Activated effector memory CD4-positive, alpha-beta T cell treated with Interleukin-2 at 50 U/mL for 16 hours (primary cell): ENCODE measurements at regions not wholly inside any gene's neighbourhood (a gene's known extent, or its start where the extent isn't known, plus 50 kb on each side); places are given as distances from the start of the nearest gene placed in this dataset.
"Not testable (repeated sequence)": the region's sequence is repeated elsewhere in the genome, so short reads cannot be mapped to it uniquely, and the experiment has no call there.

Source experiments
- DNase-seq: peaks from one replicate; pipeline ENCODE4 v3.0.0-alpha.2; 2020

GRCh38 chr22:22296047-22296446, 51.5 kb downstream of the VPREB1 start:
- not testable (repeated sequence) for DNase-seq

DNA sequence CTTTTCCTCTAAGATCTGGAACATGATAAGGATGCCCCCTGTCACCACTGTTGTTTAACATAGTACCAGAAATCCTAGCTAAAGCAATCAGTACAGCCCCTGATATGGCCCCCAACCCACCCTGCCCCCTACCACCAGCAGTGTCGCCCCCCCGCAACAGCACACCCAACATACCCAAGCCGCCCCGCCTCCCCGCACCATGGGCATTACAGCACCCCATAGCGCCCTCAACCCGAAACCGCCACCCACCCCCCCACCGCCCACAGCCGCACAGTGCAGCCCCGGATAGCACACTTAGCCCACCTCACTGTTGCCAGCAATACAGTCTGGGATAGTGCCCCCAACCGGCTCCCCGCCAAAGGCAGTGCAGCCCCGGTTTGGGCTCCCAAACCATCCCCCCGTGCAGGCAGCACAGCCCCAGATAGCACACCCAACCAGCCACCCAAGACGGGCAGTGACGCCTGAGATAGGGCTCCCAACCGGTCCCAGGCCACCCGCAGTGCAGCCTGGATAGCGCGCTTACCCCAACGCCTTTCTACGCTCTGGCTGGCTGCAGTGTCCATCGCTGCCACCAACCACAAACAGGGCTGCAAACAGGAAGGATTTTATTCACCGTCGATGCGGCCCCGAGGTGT, 52.7 kb downstream of the VPREB1 start:
- not testable (repeated sequence) for DNase-seq

- DNase-seq: peak; percentile 79
Observed at GRCh38 chr22:22297794-22298653, 53.4 kb downstream of the VPREB1 start.

- not testable (repeated sequence) for DNase-seq
Observed at GRCh38 chr22:22298654-22299009, 54.0 kb downstream of the VPREB1 start.

DNA sequence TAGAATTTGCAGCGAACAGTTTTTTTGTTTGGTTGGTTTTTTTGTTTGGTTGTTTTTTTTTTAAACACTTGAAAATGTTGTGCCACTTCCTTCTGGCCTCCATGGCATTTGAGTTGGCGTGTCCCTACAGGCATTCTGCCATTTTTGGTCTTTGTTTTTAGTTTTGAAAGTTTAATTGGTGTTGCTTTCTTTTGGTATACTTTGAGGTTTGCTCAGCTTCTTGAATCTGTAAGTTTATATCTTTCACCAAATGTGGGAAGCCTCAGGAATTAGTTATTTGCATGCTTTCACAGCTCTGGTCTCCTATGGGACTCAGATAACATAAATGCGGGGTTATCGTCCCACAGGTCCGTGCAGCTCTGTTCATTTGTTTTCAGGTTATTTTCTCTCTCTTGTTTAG, 55.9 kb downstream of the VPREB1 start:
- not testable (repeated sequence) for DNase-seq

GRCh38 chr22:22300946-22301345, 56.4 kb downstream of the VPREB1 start:
- not testable (repeated sequence) for DNase-seq

- DNase-seq: no peak
Observed at GRCh38 chr22:22316589-22316988, 72.0 kb downstream of the VPREB1 start.

DNA sequence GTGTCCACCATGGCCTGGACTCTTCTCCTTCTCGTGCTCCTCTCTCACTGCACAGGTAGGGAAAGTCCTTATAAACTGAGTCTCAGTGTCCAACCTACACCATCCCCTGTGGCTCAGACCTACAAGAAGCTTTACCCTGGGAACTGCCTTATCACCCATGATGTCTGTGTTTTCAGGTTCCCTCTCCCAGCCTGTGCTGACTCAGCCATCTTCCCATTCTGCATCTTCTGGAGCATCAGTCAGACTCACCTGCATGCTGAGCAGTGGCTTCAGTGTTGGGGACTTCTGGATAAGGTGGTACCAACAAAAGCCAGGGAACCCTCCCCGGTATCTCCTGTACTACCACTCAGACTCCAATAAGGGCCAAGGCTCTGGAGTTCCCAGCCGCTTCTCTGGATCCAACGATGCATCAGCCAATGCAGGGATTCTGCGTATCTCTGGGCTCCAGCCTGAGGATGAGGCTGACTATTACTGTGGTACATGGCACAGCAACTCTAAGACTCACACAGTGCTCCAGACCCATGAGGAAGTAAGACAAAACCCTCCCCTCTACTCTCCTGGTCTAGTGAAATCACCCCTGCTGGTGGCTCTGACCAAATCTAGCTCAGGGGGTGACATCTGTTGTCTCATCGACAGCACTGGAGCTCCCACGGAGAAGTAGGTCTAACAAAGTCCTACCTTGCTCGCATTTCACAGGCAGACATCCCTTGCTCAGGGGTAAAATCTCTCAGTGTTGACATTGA, 74.3 kb downstream of the VPREB1 start:
- DNase-seq: no peak

DNA sequence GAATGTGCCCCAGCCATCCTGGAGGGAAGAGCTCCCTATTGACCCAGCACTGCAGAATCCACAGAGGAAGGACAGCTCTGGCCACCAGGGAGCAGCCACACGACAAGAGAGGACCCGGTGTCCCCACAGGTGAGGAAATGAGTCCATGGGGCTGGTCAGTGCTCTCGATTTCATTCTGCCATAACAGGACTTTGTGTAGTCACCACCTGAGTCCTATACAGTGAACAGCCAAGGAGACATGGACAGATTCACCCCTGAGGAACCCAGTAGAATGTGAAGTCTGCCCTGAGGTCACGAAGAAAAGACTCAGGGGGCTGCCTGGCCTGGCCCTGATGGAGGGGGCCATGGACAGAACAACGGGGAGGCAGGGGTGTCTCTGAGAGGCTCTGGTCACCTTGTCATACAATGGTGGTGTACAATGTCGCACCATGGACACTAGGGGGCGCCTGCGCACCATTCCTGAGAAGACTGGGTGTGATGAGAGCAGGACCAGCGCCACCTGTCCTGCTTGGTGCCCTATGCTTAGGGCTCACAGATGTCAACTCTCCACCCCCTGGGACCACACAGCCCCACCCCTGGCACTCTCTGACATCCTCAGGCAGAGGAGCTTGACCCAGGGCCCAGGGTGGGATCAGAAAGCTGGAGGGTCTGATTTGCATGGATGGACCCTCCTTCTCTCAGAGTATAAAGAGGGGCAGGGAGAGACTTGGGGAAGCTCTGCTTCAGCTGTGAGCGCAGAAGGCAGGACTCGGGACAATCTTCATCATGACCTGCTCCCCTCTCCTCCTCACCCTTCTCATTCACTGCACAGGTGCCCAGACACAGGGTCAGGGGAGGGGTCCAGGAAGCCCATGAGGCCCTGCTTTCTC, 77.4 kb downstream of the VPREB1 start:
- peak; percentile 42 for DNase-seq

DNA sequence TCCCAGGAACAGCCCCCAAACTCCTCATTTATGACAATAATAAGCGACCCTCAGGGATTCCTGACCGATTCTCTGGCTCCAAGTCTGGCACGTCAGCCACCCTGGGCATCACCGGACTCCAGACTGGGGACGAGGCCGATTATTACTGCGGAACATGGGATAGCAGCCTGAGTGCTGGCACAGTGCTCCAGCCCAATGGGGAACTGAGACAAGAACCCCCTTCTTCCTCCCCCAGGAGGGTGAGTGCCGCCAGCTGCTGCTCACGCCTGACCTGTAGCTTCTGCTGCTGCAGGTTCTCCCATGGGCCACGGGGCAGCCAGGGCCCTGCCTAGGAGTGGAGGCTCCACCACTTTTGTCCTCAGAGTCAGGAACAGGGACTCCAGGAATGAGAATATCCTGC, 78.2 kb downstream of the VPREB1 start:
- no peak for DNase-seq

GRCh38 chr22:22327723-22328122, 83.1 kb downstream of the VPREB1 start:
- DNase-seq: no peak

GRCh38 chr22:22329792-22330191, 85.2 kb downstream of the VPREB1 start:
- no peak for DNase-seq

DNA sequence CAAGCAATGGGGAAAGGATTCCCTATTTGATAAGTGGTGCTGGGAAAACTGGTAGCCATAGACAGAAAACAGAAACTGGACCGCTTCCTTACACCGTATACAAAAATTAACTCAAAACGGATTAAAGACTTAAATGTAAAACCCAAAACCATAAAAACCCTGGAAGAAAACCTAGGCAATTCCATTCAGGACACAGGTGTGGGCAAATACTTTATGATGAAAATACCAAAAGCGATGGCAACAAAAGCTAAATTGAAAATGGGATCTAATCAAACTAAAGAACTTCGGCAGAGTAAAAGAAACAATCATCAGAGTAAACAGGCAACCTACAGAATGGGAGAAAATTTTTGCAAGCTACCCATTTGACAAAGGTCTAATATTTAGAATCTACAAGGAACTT, 91.1 kb downstream of the VPREB1 start:
- not testable (repeated sequence) for DNase-seq

DNA sequence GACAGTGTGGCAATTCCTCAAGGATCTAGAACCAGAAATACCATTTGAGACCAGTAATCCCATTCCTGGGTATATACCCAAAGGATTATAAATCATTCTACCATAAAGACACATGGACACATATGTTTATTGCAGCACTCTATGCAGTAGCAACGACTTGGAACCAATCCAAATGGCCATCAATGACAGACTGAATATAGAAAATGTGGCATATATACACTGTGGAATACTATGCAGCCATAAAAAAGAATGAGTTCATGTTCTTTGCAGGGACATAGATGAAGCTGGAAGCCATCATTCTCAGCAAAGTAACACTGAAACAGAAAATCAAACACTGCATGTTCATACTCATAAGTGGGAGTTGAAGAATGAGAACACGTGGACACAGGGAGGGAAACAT, 91.7 kb downstream of the VPREB1 start:
- not testable (repeated sequence) for DNase-seq

GRCh38 chr22:22338778-22339177, 94.2 kb downstream of the VPREB1 start:
- not testable (repeated sequence) for DNase-seq

- no peak for DNase-seq
Observed at GRCh38 chr22:22341736-22342135, 97.2 kb downstream of the VPREB1 start.

GRCh38 chr22:22342697-22343580, 98.4 kb downstream of the VPREB1 start:
- peak; percentile 39 for DNase-seq

GRCh38 chr22:22343581-22344296, 99.2 kb downstream of the VPREB1 start:
- DNase-seq: no peak

DNA sequence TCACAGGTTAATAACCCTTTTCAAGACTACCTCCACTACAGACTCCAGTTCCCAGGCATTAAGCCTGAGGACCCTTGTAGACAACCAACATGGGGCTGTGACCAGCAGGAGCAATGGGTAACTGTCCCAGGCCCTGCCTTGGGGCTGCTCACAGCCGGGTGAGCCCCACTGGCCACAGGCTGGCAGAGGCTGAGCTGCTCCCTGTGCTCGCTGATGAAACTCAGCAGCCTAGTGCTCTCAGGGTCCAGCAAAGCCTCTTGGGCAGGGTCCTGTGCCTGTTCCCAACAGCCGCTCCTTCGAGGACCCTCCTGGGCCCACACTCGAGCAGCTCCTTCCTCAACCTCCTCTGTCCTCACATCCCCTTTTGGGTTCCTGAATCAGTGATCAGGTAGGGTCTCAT, 99.8 kb downstream of the VPREB1 start:
- no peak for DNase-seq

DNA sequence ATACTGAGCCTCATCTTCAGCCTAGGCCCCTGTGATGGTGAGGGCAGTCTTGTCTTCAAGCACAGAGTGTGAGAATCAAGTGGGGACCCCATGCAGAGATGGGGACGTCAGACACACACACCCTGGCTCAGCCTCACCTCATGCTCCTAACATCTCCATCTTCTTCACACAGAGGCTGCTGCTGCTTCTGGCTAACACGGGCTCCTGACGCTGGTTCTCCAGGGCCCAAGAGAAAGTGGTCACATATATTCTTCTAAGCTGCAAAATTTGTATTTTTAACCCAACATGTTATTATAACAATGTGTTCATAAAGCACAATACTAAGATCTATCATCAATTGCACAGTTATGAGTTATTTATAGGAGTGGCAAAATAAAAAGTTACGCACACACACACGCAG, 101.2 kb downstream of the VPREB1 start:
- DNase-seq: no peak
